MM.1S (cell line): ENCODE measurements at regions not wholly inside any gene's neighbourhood (a gene's known extent, or its start where the extent isn't known, plus 50 kb on each side); places are given as distances from the start of the nearest gene placed in this dataset.

ENCODE experiments used
- DNase-seq: peaks from one replicate; pipeline ENCODE4 v3.0.0-alpha.2; 2015
- H2AFZ ChIP-seq: fragments of 300-600 bp; sonication (generic); 2 replicates; pipeline ENCODE4 v1.6.0; 2016; ENCODE audit warnings: antibody characterized with exemption, low read length
- H3F3A ChIP-seq: fragments of 300-600 bp; sonication (generic); 2 replicates; pipeline ENCODE4 v1.6.1; 2016; ENCODE audit warnings: mild to moderate bottlenecking, antibody characterized with exemption, low read length, moderate library complexity, mixed read lengths; ENCODE audit not compliant: insufficient read depth
- H3K27ac ChIP-seq: fragments of 300-600 bp; sonication (generic); 2 replicates; pipeline ENCODE4 v1.5.1; 2016; ENCODE audit warnings: mild to moderate bottlenecking, low read length
- H3K27me3 ChIP-seq: fragments of 300-600 bp; sonication (generic); replicated peaks from 2 replicates; pipeline ENCODE4 v1.6.0; 2016; ENCODE audit warnings: low read length; ENCODE audit not compliant: insufficient read depth
- H3K36me3 ChIP-seq: fragments of 300-600 bp; sonication (generic); replicated peaks from 2 replicates; pipeline ENCODE4 v1.6.1; 2016; ENCODE audit warnings: mild to moderate bottlenecking, low read length, mixed read lengths; ENCODE audit not compliant: insufficient read depth
- H3K4me1 ChIP-seq: fragments of 300-600 bp; sonication (generic); 2 replicates; pipeline ENCODE4 v1.6.1; 2016; ENCODE audit warnings: low read length, mixed read lengths
- H3K4me2 ChIP-seq: fragments of 300-600 bp; sonication (generic); 2 replicates; pipeline ENCODE4 v1.6.0; 2016; ENCODE audit warnings: low read depth, low read length
- H3K4me3 ChIP-seq: fragments of 300-600 bp; sonication (generic); 2 replicates; pipeline ENCODE4 v1.5.1; 2016; ENCODE audit warnings: low read length, mixed read lengths
- H3K79me2 ChIP-seq: fragments of 300-600 bp; sonication (generic); 2 replicates; pipeline ENCODE4 v1.6.1; 2016; ENCODE audit warnings: mixed run types, low read length, mixed read lengths
- H3K9ac ChIP-seq: fragments of 300-600 bp; sonication (generic); 2 replicates; pipeline ENCODE4 v1.6.1; 2016; ENCODE audit warnings: low read length, mixed read lengths
- H3K9me2 ChIP-seq: fragments of 300-600 bp; sonication (generic); replicated peaks from 2 replicates; pipeline ENCODE4 v1.6.1; 2016; ENCODE audit warnings: mild to moderate bottlenecking, low read length, mixed read lengths; ENCODE audit not compliant: insufficient read depth
- H3K9me3 ChIP-seq: fragments of 300-600 bp; sonication (generic); replicated peaks from 2 replicates; pipeline ENCODE4 v1.6.1; 2016; ENCODE audit warnings: mild to moderate bottlenecking, low read length, mixed read lengths; ENCODE audit not compliant: insufficient read depth
- H4K20me1 ChIP-seq: fragments of 300-600 bp; sonication (generic); 2 replicates; pipeline ENCODE4 v1.6.1; 2016; ENCODE audit warnings: mild to moderate bottlenecking, low read length, moderate library complexity, mixed read lengths; ENCODE audit not compliant: insufficient read depth
- EZH2 ChIP-seq: fragments of 300-600 bp; sonication (generic); optimal IDR thresholded peaks from 2 replicates; pipeline ENCODE3; 2017; ENCODE audit warnings: low read depth, mild to moderate bottlenecking, antibody characterized with exemption, low read length, mixed read lengths
- EZH2phosphoT487 ChIP-seq: fragments of 300-600 bp; sonication (generic); IDR thresholded peaks from 2 replicates; pipeline ENCODE4 v1.6.1; 2018; ENCODE audit warnings: antibody characterized with exemption, low read length
- TF ChIP-seq, protein P1 (sequence below): fragments of 300-600 bp; sonication (generic); IDR thresholded peaks from 2 replicates; pipeline ENCODE4 v1.5.1; 2016; ENCODE audit warnings: antibody characterized with exemption, low read length, mixed read lengths

DNA sequence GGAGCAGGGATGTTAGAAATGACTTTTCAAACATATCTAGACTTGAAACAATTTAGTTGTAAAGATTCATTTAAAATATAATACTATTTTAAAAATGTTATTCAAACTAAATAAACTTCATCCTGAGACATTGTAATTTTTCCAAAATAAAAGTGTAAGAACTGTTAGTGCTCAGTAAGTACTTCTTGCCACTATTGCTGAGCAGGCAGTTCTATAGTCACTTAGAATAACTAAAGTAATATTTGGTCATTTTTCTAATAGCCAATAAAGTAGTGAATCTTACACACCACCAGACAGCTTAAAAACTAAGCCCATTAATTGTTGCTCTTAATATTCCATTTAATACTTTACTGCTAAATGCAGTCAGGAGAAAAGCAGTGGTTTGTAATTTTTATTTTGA, 1120.0 kb upstream of the CDH10 start:
- no peaks in the 10 kb centered on the region for H3K79me2 ChIP-seq
- no peaks in the 10 kb centered on the region for H3K9me2 ChIP-seq
- H4K20me1 ChIP-seq, result no peaks in the 10 kb centered on the region
- no peak for TF ChIP-seq EZH2phosphoT487
- TF ChIP-seq EZH2, result no peak
- TF ChIP-seq, protein P1, sequence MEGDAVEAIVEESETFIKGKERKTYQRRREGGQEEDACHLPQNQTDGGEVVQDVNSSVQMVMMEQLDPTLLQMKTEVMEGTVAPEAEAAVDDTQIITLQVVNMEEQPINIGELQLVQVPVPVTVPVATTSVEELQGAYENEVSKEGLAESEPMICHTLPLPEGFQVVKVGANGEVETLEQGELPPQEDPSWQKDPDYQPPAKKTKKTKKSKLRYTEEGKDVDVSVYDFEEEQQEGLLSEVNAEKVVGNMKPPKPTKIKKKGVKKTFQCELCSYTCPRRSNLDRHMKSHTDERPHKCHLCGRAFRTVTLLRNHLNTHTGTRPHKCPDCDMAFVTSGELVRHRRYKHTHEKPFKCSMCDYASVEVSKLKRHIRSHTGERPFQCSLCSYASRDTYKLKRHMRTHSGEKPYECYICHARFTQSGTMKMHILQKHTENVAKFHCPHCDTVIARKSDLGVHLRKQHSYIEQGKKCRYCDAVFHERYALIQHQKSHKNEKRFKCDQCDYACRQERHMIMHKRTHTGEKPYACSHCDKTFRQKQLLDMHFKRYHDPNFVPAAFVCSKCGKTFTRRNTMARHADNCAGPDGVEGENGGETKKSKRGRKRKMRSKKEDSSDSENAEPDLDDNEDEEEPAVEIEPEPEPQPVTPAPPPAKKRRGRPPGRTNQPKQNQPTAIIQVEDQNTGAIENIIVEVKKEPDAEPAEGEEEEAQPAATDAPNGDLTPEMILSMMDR, result no peak
- no peak for DNase-seq
- no peaks in the 10 kb centered on the region for H3F3A ChIP-seq
- H3K4me3 ChIP-seq, result no peak overlapping the region
- H3K27ac ChIP-seq, result no peak overlapping the region
- no peak overlapping the region for H3K4me2 ChIP-seq
- H3K9ac ChIP-seq, result no peak overlapping the region
- no peaks in the 10 kb centered on the region for H3K4me1 ChIP-seq
- no peaks in the 10 kb centered on the region for H3K27me3 ChIP-seq
- no peak overlapping the region for H2AFZ ChIP-seq
- no peaks in the 10 kb centered on the region for H3K36me3 ChIP-seq
- H3K9me3 ChIP-seq, result no peaks in the 10 kb centered on the region

DNA sequence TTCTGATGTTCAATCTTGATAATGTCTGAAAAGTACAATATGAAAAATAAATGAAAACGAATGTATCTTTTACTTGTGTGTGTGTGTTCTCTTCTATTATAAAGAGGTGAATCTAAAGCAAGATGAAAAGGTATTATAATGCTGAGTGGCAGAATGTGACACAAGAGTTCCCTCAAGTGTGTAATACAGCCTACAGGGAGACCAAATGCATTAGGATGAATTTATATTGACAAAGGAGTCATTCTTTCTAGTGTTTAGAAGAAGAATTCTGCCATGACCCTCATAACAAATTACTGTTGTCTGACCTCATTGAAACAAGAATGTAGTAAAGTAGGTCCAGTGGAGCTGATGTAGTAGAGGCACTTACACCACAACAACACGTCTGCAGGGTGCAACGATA, 1119.0 kb upstream of the CDH10 start:
- H3K9me2 ChIP-seq, result no peaks in the 10 kb centered on the region
- H3K4me1 ChIP-seq, result no peaks in the 10 kb centered on the region
- no peaks in the 10 kb centered on the region for H3K36me3 ChIP-seq
- no peak overlapping the region for H2AFZ ChIP-seq
- no peak for DNase-seq
- H3K79me2 ChIP-seq, result no peaks in the 10 kb centered on the region
- H3F3A ChIP-seq, result no peaks in the 10 kb centered on the region
- no peaks in the 10 kb centered on the region for H4K20me1 ChIP-seq
- TF ChIP-seq EZH2phosphoT487 (no peak), EZH2 (no peak)
- TF ChIP-seq, protein P1, result no peak
- H3K27ac ChIP-seq, result no peak overlapping the region
- H3K4me2 ChIP-seq, result no peak overlapping the region
- no peaks in the 10 kb centered on the region for H3K9me3 ChIP-seq
- no peaks in the 10 kb centered on the region for H3K27me3 ChIP-seq
- H3K4me3 ChIP-seq, result no peak overlapping the region
- no peak overlapping the region for H3K9ac ChIP-seq

DNA sequence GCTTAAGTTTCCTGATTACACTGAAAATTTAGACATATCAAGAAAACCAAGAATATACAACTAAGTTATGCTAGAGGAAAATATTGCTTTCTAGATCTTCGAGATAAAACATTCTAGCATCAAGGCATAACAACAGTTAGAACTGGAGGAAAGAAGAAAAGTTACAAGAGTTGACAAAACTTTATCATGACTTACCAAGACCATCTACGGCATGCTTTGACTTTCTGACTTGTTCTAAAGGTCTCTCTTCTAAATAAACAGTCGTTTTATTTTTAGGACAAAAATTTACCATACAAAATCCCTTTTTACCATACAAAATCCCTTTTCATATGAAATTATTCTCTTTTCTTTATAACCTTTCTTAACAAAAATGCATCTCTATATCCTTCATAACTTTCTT, 1110.1 kb upstream of the CDH10 start:
- Histone ChIP-seq H3K9me2 (no peaks in the 10 kb centered on the region), H3K9me3 (no peaks in the 10 kb centered on the region), H3K27ac (no peak overlapping the region), H3K4me1 (no peaks in the 10 kb centered on the region), H3F3A (no peaks in the 10 kb centered on the region), H3K79me2 (no peaks in the 10 kb centered on the region), H3K27me3 (no peaks in the 10 kb centered on the region), H4K20me1 (no peaks in the 10 kb centered on the region), H3K9ac (no peak overlapping the region), H3K4me3 (no peak overlapping the region), H3K4me2 (no peak overlapping the region), H2AFZ (no peak overlapping the region), H3K36me3 (no peaks in the 10 kb centered on the region)
- TF ChIP-seq EZH2phosphoT487 (no peak), EZH2 (no peak)
- TF ChIP-seq, protein P1, result no peak
- no peak for DNase-seq
